Stimulated activated CD8-positive, alpha-beta memory T cell treated with anti-CD3 and anti-CD28 coated beads, Interleukin-15, amount 100 ng/mL, for 24 hours (primary cell): ENCODE measurements at regions not wholly inside any gene's neighbourhood (a gene's known extent, or its start where the extent isn't known, plus 50 kb on each side); places are given as distances from the start of the nearest gene placed in this dataset.

Experiments used
- DNase-seq: peaks from one replicate; pipeline ENCODE4 v3.0.0-alpha.2; 2020; ENCODE audit warnings: low read depth

DNA sequence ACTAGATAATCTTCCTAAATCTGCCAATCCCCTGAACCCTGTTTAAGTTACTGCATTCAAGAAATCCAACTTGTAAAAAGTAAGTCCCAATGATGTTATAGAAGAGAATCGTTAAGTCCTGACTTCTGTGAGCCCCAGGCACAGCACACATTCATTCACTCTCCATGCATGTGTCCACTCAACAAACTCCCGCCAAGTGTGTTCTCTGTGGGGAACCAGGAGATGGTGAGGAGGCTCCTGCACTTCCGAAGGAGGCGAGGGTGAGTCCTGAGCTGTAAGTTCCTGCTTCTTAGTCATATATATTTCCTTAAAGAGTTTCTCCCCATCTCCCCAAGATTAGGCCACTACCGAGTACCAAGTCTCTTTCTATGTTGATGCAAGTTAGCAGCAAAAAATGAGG, 635.0 kb upstream of the ID2 start:
- no peak for DNase-seq

GRCh38 chr2:8049176-8049575, 632.7 kb upstream of the ID2 start:
- no peak for DNase-seq

DNA sequence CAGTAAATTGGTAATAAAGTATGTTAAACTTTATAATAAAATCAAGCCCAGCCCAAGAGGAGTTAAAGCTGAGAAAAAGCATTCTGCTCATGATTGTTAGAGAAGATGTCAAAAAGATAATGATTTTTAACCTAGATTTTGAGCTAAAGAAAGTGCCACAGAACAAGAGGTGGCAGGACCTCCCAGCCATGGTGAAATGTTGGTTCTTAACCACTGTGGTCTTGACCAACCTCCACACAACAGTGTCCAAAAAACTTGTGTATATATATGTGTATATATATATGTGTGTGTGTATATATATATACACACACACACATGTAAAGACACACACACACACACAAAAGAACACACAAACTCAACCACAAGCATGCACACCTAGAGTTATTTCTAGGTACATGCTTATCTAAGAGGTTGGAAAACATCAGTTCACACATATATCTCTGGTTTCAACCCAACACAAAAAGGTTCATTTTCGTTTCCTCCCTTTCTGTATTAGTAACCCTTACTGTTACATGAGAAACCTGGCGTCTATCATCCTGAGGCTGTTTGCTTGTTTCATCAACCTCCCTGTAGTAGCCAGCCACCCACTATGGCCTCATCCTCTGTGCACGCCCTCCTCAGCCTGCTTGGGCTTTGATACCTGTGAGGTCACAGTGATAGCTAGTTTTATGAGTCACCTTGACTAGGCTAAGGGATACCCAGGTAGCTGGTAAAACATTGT, 631.8 kb upstream of the ID2 start:
- no peak for DNase-seq

GRCh38 chr2:8053216-8053615, 628.6 kb upstream of the ID2 start:
- DNase-seq, result no peak

DNA sequence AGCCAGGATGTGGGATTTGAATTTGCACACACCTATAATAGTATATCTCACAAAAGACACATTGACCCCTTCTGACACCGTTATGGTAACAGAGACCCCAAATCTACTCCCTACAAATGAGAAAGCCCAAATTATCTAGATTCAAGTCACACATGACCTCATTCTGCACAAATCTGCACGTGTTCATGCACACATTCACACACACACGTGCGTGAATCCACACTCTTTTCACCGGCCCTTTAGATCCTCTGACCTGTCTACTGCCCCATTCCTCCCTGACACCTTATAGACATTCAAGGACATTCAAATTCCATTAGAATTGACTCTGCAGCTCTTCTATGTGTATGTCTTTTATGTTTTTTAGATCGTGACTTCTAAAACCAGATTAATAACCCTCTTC, 627.8 kb upstream of the ID2 start:
- DNase-seq, result no peak

- no peak for DNase-seq
These were observed 623.2 kb upstream of the ID2 start for GRCh38 chr2:8058652-8059051.

DNA sequence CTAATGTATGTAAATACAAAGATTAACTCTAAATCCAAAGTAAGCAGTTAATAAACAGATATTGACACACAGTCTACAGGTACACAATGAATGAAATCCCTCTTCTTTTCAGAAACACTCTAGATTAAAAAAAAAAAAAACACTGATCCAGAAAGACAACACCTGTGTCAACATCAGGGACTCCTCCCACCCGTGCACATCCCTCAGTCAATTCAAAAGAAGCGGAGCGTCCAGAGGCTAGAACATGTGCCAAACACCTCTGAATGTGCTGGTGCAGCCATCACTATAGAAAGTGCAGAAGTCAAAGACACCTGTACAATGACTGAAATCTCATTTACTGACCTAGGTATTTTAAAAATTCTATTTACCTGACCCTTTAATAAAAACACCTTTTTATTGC, 622.6 kb upstream of the ID2 start:
- DNase-seq, result no peak

DNA sequence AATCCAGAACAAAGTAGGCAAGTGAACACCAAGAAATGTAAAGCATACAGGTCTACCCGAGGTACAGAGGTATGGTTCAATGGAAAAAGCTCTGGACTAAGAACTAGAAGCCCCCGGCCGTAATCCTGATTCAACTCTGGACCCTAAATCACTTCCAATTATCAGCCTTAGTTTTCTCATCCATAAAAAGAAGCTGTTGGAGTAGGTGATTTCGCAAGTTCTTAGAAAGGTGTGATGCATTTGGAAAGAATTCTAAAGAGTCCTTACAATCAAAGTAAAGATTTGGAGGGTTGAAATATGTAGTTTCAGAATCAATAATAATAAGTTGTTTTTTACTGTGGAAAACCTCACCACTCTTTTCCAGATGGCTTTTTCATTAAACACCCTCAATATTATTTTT, 622.1 kb upstream of the ID2 start:
- no peak for DNase-seq

- DNase-seq, result no peak
These were observed 620.6 kb upstream of the ID2 start for GRCh38 chr2:8061219-8061618.

- DNase-seq, result no peak
These were observed 617.3 kb upstream of the ID2 start for GRCh38 chr2:8064603-8065002.

GRCh38 chr2:8065191-8065590, 616.7 kb upstream of the ID2 start:
- no peak for DNase-seq

GRCh38 chr2:8067784-8068336, 614.0 kb upstream of the ID2 start:
- DNase-seq, result no peak

- no peak for DNase-seq
These were observed 608.9 kb upstream of the ID2 start for GRCh38 chr2:8072907-8073306.

DNA sequence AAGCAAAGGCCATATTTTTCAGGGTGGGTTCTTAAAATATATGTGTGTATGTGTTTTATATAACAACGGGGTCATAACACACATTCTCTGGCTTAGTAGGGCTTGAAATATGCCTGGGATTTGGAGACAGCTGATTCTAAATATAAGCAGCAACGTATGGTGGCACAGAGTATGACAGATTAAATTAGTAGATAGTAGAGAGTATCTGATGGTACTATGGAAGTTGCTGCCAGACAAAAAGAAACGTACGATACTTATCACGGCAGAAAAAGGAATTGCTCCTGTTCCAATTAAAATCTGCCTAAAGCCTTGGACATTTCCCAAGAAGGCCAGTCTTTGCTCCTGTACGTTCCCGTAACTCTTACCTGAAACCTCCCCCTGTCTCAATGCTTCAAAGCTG, 607.9 kb upstream of the ID2 start:
- DNase-seq, result no peak

DNA sequence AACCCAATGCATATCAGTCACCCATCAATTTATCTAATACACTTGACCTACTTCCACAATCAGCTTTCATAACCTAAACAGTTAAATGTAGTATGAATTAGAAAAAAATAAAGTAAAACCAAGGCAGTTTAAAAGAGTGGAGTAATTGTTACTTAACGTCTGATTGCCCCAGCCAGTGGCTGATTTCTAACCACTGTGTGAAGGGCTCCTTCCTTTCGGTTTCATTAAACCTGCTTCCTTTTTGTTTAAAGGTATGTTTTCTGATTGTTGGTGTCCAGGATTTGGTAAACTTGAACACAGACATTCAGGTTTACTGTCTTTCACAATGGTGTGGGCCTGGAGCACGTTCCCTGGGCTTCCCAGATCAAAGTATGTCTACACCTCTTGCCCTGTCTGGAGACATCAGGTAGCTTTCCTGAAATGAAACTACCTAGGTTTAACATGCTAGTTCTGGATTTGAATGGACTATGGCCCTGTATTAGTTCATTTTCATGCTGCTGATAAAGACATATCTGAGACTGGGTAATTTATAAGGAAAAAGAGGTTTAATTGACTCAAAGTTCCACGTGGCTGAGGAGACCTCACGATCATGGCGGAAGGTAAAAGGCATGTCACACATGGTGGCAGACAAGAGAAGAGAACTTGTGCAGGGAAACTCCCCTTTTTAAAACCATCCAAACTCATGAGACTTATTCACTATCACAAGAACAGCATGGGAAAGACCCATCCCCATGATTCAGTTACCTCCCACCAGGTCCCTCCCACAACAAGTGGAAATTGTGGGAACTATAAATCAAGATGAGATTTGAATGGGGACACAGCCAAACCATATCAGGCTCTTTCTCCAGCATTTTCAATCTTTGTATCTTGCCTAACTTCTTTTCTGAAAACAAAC, 605.2 kb upstream of the ID2 start:
- no peak for DNase-seq

DNA sequence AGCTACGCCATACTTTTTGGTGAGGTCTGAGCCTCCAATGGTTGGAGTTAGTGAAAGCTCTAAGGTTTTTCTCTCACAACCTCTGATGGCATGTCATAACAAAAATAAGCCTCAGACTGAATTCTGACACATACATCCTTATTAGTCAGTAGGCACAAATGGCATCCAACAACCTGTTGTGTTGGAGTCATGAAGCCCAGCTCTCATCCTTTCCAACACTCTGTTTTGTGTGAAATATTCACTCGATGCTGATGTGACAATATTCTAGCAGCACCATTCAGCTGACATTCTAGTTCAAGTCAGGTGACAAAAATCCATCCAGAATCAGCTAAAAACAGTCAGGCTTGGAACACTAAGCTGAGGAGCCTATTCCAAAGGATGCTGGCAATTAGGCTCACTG, 603.2 kb upstream of the ID2 start:
- no peak for DNase-seq

DNA sequence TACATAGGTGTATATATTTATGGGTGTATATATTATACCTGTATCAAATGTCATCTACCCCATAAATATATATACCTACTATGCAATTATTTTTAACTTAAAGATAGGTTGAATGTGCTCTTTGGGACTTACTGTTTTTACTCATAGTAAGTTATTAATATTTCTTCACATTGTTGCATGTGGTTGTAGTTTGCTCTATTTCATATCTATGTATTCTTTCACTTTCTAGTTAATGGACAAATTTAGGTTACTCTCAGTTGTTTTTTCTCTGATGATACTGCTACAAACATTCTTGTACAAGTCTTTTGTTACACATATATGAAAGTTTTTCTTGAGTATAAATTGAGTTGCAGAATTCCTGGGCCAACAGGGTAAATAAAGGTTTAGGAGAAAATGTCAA, 601.8 kb upstream of the ID2 start:
- DNase-seq, result no peak

GRCh38 chr2:8081130-8081529, 600.7 kb upstream of the ID2 start:
- DNase-seq, result no peak

DNA sequence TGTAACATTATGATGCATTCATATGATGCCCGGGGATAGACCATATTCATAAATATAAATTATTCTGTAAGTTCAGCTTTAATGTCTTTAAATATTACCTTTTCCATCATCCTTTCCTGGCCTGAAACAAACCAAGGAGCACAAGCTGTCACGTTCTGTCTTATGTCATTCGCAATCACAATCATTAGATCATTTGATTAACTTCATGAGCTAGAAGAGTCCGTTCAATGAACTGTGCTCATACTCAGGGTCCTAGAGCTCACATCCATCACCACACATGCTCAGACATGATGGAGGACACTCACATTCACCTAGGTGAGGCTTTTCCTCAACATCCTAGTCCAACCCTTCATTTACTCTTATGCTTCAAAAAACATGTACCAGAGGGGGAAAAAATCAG, 599.0 kb upstream of the ID2 start:
- DNase-seq, result no peak

- no peak for DNase-seq
These were observed 595.5 kb upstream of the ID2 start for GRCh38 chr2:8086357-8086756.

- DNase-seq, result no peak
These were observed 594.9 kb upstream of the ID2 start for GRCh38 chr2:8086796-8087479.

DNA sequence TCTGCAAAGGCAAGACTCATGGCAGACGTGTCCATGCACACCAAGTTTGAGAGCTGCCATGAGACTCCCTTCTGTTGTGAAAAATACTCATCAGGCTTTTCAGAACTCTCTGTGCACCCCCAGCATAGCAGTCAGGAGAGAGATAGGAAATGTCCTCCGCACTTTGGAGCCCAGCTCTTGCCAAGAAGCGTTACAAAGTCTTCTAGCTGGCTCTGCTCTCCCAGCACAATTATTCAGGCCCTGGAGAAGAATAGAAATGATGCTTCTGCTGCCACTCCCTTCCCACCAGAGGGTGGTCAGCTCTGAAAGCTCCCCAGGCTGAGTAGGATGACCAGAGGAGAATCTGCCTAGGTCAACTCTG, 594.4 kb upstream of the ID2 start:
- no peak for DNase-seq

GRCh38 chr2:8088810-8089209, 593.0 kb upstream of the ID2 start:
- DNase-seq, result no peak
